ENCODE measurements at regions not wholly inside any gene's neighbourhood (a gene's known extent, or its start where the extent isn't known, plus 50 kb on each side); places are given as distances from the start of the nearest gene placed in this dataset.

DNA sequence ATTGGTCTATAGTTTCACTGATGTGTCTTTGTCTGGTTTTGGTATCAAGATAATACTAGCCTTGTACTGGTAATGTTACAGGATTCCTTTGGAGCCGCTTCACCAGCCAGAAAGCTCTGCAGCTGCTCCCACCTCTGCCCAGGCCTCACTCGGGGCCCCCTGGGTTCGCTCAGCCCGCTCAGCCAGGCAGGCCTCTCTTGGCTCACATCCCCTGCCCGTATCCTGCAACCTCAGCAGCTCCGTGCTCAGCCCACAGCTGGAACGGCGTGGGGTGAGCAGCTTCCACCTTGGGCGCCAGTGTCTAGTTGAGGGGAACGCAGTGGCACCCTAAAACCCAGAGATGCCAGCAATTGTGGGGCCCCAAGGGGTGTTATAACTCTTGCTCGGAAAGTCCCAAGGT, 429.7 kb upstream of the ROBO2 start:
- TF ChIP-seq GABPA (IDR thresholded peaks at IDR 0.05; ENCODE audit: low read depth), result no peak
- no peak for TF ChIP-seq SPI1 (IDR thresholded peaks at IDR 0.05; ENCODE audit: borderline replicate concordance, low read depth)
- TF ChIP-seq, protein P1, sequence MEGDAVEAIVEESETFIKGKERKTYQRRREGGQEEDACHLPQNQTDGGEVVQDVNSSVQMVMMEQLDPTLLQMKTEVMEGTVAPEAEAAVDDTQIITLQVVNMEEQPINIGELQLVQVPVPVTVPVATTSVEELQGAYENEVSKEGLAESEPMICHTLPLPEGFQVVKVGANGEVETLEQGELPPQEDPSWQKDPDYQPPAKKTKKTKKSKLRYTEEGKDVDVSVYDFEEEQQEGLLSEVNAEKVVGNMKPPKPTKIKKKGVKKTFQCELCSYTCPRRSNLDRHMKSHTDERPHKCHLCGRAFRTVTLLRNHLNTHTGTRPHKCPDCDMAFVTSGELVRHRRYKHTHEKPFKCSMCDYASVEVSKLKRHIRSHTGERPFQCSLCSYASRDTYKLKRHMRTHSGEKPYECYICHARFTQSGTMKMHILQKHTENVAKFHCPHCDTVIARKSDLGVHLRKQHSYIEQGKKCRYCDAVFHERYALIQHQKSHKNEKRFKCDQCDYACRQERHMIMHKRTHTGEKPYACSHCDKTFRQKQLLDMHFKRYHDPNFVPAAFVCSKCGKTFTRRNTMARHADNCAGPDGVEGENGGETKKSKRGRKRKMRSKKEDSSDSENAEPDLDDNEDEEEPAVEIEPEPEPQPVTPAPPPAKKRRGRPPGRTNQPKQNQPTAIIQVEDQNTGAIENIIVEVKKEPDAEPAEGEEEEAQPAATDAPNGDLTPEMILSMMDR (IDR thresholded peaks at IDR 0.05; ENCODE audit: insufficient read depth, low read length), result no peak
- TF ChIP-seq REST (IDR thresholded peaks at IDR 0.05; ENCODE audit: insufficient replicate concordance, low read depth), result no peak
- no peak for TF ChIP-seq POLR2AphosphoS5 (IDR thresholded peaks at IDR 0.05; ENCODE audit: low read depth)
- DNase-seq (ENCODE audit: low read depth in 1 of 2, low spot score in 1 of 2), result no peak
- no peak overlapping the region for H3K4me3 ChIP-seq (replicated peaks; ENCODE audit: insufficient read depth, low read length)

GRCh38 chr3:76615719-76616118, 424.2 kb upstream of the ROBO2 start:
- Histone ChIP-seq H3K4me3 (replicated peaks; ENCODE audit: insufficient read depth, low read length) (no peak overlapping the region), H3K27ac (replicated peaks) (no peak overlapping the region), H3K27me3 (ENCODE audit: insufficient read depth, poor library complexity, severe bottlenecking) (no peaks in the 10 kb centered on the region)
- no peak for DNase-seq (ENCODE audit: low read depth in 1 of 2, low spot score in 1 of 2)
- TF ChIP-seq, protein P1 (IDR thresholded peaks at IDR 0.05; ENCODE audit: insufficient read depth, low read length), result no peak
- TF ChIP-seq POLR2AphosphoS5 (IDR thresholded peaks at IDR 0.05; ENCODE audit: low read depth) (no peak), REST (IDR thresholded peaks at IDR 0.05; ENCODE audit: insufficient replicate concordance, low read depth) (no peak), GABPA (IDR thresholded peaks at IDR 0.05; ENCODE audit: low read depth) (no peak), SPI1 (IDR thresholded peaks at IDR 0.05; ENCODE audit: borderline replicate concordance, low read depth) (no peak)

More for the DNA sequence above, 429.7 kb upstream of the ROBO2 start:
- no peaks in the 10 kb centered on the region for H3K27me3 ChIP-seq (ENCODE audit: insufficient read depth, poor library complexity, severe bottlenecking)
- no peak overlapping the region for H3K27ac ChIP-seq (replicated peaks)

GRCh38 chr3:76624164-76624563, 415.7 kb upstream of the ROBO2 start:
- Histone ChIP-seq H3K4me3 (replicated peaks; ENCODE audit: insufficient read depth, low read length) (no peak overlapping the region), H3K27me3 (ENCODE audit: insufficient read depth, poor library complexity, severe bottlenecking) (no peaks in the 10 kb centered on the region), H3K27ac (replicated peaks) (no peak overlapping the region)
- TF ChIP-seq SPI1 (IDR thresholded peaks at IDR 0.05; ENCODE audit: borderline replicate concordance, low read depth), result no peak
- TF ChIP-seq, protein P1 (IDR thresholded peaks at IDR 0.05; ENCODE audit: insufficient read depth, low read length), result no peak
- no peak for TF ChIP-seq REST (IDR thresholded peaks at IDR 0.05; ENCODE audit: insufficient replicate concordance, low read depth)
- TF ChIP-seq POLR2AphosphoS5 (IDR thresholded peaks at IDR 0.05; ENCODE audit: low read depth), result no peak
- TF ChIP-seq GABPA (IDR thresholded peaks at IDR 0.05; ENCODE audit: low read depth), result no peak
- DNase-seq (ENCODE audit: low read depth in 1 of 2, low spot score in 1 of 2), result no peak

Data from HL-60 (cell line).